ENCODE measurements at regions not wholly inside any gene's neighbourhood (a gene's known extent, or its start where the extent isn't known, plus 50 kb on each side); places are given as distances from the start of the nearest gene placed in this dataset.

DNA sequence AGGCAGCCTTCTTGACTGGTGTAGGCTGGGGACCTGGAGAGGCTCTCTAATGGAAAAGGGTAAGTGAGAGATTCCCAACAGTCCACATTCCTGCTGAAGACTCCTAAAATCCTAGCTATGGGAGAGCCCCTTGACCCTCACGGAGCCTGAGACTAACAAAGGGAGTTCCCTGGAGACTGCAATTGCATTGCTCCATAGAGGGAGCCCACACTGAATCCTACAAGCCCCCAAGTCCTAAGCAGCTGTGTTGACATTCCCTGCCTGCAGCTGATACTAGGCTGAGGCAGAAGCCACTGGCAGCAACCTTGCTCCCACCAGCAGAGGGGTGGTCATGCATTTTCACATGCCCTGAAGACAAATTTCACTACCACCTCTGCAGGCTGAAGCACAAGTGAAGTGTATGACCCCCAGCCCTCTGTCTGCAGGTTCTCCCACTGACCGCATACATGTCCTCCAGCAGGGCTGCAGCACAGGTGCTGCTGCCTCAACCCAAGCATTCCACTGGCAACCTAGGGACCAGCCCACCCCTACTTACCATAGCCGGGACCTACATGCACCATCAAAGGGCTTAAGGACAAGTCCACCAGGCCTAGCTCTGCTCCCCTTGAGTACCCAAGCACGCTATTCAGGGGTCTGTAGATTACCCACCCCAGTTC is 130.3 kb upstream of the SLC13A1 start:
- Histone ChIP-seq H3K4me3 (replicated peaks in 1 of 3; ENCODE audit: insufficient read depth in 1 of 3, low read depth in 1 of 3, low read length in 3 of 3) (no peak overlapping the region), H3K9ac (replicated peaks; ENCODE audit: extremely low read depth, insufficient read depth, low read length) (no peak overlapping the region), H3K27me3 (ENCODE audit: control insufficient read depth in 2 of 2, insufficient read depth in 2 of 2, low read length in 2 of 2) (no peaks in the 10 kb centered on the region), H3K9me3 (replicated peaks; ENCODE audit: control insufficient read depth, insufficient read depth, low read length) (no peaks in the 10 kb centered on the region), H3K27ac (ENCODE audit: insufficient read depth, low read depth, low read length) (no peak overlapping the region), H2AFZ (ENCODE audit: low read depth, low read length) (no peak overlapping the region), H3K4me2 (ENCODE audit: insufficient read depth, low read length) (no peak overlapping the region), H3K36me3 (ENCODE audit: control insufficient read depth in 2 of 2, extremely low read depth in 1 of 2, insufficient read depth in 2 of 2, low read length in 2 of 2) (no peaks in the 10 kb centered on the region), H4K20me1 (replicated peaks; ENCODE audit: control insufficient read depth, extremely low read depth, insufficient read depth, low read length) (no peaks in the 10 kb centered on the region), H3K9me1 (replicated peaks; ENCODE audit: control insufficient read depth, extremely low read depth, insufficient read depth, low read length) (no peaks in the 10 kb centered on the region), H3K79me2 (ENCODE audit: control insufficient read depth, insufficient read depth, low read length) (no peaks in the 10 kb centered on the region), H3K4me1 (ENCODE audit: control insufficient read depth, extremely low read depth, insufficient read depth, low read length) (no peaks in the 10 kb centered on the region)
- FAIRE-seq = no peak
- dilution Hi-C loops (cut with MboI; ENCODE audit: extremely low pct_ligation_motif_present, low sequenced_read_pairs) (no loop called here), intact Hi-C loops (cut with micrococcal nuclease) (no loop called here)
- TF ChIP-seq JUN (IDR thresholded peaks at IDR 0.05; ENCODE audit: borderline replicate concordance, insufficient read depth, insufficient read length, low read depth) (no peak), POLR2AphosphoS5 (IDR thresholded peaks at IDR 0.05; ENCODE audit: insufficient read depth, low read depth, low read length) (no peak), GATA2 (IDR thresholded peaks at IDR 0.05; ENCODE audit: insufficient read depth, insufficient read length, low read depth, low read length) (no peak), MYC (IDR thresholded peaks at IDR 0.05; ENCODE audit: low read depth, low read length) (no peak), EZH2 (IDR thresholded peaks at IDR 0.05; ENCODE audit: borderline replicate concordance, low read depth, low read length, severe bottlenecking) (no peak), POLR2A (IDR thresholded peaks at IDR 0.05; ENCODE audit: low read depth, low read length) (no peak), FOS (IDR thresholded peaks at IDR 0.05; ENCODE audit: borderline replicate concordance, insufficient read depth, low read length) (no peak)
- TF ChIP-seq, protein P1, sequence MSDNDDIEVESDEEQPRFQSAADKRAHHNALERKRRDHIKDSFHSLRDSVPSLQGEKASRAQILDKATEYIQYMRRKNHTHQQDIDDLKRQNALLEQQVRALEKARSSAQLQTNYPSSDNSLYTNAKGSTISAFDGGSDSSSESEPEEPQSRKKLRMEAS (IDR thresholded peaks at IDR 0.05; ENCODE audit: insufficient read depth, insufficient read length) = no peak
- TF ChIP-seq, protein P2, sequence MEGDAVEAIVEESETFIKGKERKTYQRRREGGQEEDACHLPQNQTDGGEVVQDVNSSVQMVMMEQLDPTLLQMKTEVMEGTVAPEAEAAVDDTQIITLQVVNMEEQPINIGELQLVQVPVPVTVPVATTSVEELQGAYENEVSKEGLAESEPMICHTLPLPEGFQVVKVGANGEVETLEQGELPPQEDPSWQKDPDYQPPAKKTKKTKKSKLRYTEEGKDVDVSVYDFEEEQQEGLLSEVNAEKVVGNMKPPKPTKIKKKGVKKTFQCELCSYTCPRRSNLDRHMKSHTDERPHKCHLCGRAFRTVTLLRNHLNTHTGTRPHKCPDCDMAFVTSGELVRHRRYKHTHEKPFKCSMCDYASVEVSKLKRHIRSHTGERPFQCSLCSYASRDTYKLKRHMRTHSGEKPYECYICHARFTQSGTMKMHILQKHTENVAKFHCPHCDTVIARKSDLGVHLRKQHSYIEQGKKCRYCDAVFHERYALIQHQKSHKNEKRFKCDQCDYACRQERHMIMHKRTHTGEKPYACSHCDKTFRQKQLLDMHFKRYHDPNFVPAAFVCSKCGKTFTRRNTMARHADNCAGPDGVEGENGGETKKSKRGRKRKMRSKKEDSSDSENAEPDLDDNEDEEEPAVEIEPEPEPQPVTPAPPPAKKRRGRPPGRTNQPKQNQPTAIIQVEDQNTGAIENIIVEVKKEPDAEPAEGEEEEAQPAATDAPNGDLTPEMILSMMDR (IDR thresholded peaks at IDR 0.05; ENCODE audit: extremely low read depth in 1 of 2, insufficient read depth in 1 of 2, low read depth in 1 of 2, low read length in 2 of 2) = no peak
- ChIA-PET POLR2A (no interaction called here), CTCF (no interaction called here)
- BruUV-seq (replicated peaks) = no TSS peak
- no peak for DNase-seq (ENCODE audit: low read depth, low spot score)

Data from endothelial cell of umbilical vein (primary cell).